Breast epithelium (tissue), 4 donors: ENCODE measurements at regions not wholly inside any gene's neighbourhood (a gene's known extent, or its start where the extent isn't known, plus 50 kb on each side); places are given as distances from the start of the nearest gene placed in this dataset.

ENCODE experiments used
- DNase-seq, 2 donors: peaks; one replicate each; pipeline ENCODE4 v3.0.0-alpha.2; 2019; ENCODE audit warnings: low spot score in 2 of 2
- H3K27ac ChIP-seq, 2 donors: fragments of 200-600 bp; sonication (generic) in 1 of 2; one replicate each; pipeline ENCODE4 v1.5.1; 2016 to 2019; ENCODE audit warnings: mild to moderate bottlenecking in 1 of 2
- H3K27me3 ChIP-seq, 2 donors: fragments of 200-600 bp; sonication (generic) in 1 of 2; one replicate each; pipeline versions ENCODE4 v1.5.1 to v1.6.0; 2017 to 2019; ENCODE audit warnings: control low read depth in 1 of 2, mild to moderate bottlenecking in 1 of 2
- H3K36me3 ChIP-seq: fragments of 200-600 bp; one replicate; pipeline ENCODE4 v1.5.1; 2019
- H3K4me1 ChIP-seq, 2 donors: fragments of 200-600 bp; sonication (generic); one replicate each; pipeline ENCODE4 v1.5.1; 2016 to 2019; ENCODE audit warnings: control low read depth in 1 of 2
- H3K4me3 ChIP-seq, 3 donors: fragments of 200-600 bp; sonication (generic); 1 replicate in 2 of 3; 2 replicates in 1 of 3; pipeline ENCODE4 v1.5.1; 2016 to 2019; ENCODE audit warnings: mild to moderate bottlenecking in 3 of 3, moderate library complexity in 2 of 3
- H3K9me3 ChIP-seq, 2 donors: fragments of 200-600 bp; sonication (generic) in 1 of 2; one replicate each; pipeline ENCODE4 v1.5.1; 2016 to 2019; ENCODE audit warnings: control low read depth in 1 of 2
- CTCF ChIP-seq, 3 donors: fragments of 450-650 bp; IDR thresholded peaks; one replicate each; pipeline ENCODE4 v1.5.1; 2016 to 2017; ENCODE audit warnings: antibody characterized with exemption in 3 of 3, mild to moderate bottlenecking in 3 of 3, moderate library complexity in 3 of 3
- POLR2A ChIP-seq: fragments of 450-650 bp; IDR thresholded peaks from one replicate; pipeline ENCODE4 v1.6.1; 2016; ENCODE audit warnings: antibody characterized with exemption, mild to moderate bottlenecking, moderate library complexity
- POLR2AphosphoS5 ChIP-seq, 3 donors: sonication (generic); formaldehyde crosslinking; IDR thresholded peaks; one replicate each; pipeline ENCODE4 v1.6.1; 2017; ENCODE audit warnings: antibody characterized with exemption in 3 of 3
- intact Hi-C: fragments of 100-400 bp; cut with DNase I; formaldehyde crosslinking; loops from one replicate; pipeline ENCODE4 v1.15.1; 2023; ENCODE audit warnings: low total_unique reads

DNA sequence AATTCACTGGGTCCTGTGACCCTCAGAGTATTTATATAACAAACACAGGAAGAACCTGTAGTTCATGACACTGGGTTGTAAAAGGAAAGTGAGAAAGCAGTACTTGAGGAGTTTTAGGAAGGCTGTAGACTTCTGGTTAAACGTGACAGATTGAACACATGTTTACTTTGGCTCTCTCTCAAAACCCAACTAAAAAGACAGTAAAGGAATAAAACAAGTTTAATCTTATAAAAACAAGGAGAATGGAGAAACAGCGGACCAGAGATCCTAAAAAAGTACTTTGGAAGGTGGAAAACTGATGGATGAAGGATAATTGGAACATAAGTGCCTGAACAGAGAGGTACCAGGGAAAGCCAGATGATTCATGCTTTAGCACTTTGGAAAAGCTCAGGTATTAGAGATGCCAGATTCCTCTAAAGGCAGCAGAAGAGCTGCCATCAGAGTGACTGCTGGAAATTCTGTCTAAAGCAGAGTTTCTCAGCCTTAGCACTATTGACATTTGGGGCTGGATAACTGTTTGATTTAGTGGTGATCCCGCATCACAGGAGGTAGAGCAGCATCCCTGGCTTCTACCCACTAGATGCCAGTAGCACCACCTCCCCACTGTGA lies 182.9 kb upstream of the RORA start:
- Histone ChIP-seq H3K4me1 (no peaks in the 10 kb centered on the region), H3K27ac (no peak overlapping the region), H3K27me3 (no peaks in the 10 kb centered on the region), H3K36me3 (no peaks in the 10 kb centered on the region), H3K9me3 (no peaks in the 10 kb centered on the region), H3K4me3 (no peak overlapping the region)
- intact Hi-C loops, result loop anchor here (5.0 kb wide), 1 partner anchor 290 kb away; no protein-coding TSS in a partner anchor
- no peak for DNase-seq
- TF ChIP-seq POLR2A (no peak), CTCF (IDR thresholded peaks at IDR 0.05) (no peak), POLR2AphosphoS5 (IDR thresholded peaks at IDR 0.05) (no peak)

GRCh38 chr15:61410662-61411061 lies 181.6 kb upstream of the RORA start:
- H3K27me3 ChIP-seq, result no peaks in the 10 kb centered on the region
- no peak for DNase-seq
- H3K4me3 ChIP-seq, result no peak overlapping the region
- intact Hi-C loops, result loop anchor here (5.0 kb wide), 1 partner anchor 288 kb away; no protein-coding TSS in a partner anchor
- no peaks in the 10 kb centered on the region for H3K4me1 ChIP-seq
- no peak for TF ChIP-seq POLR2AphosphoS5 (IDR thresholded peaks at IDR 0.05)
- TF ChIP-seq POLR2A, result no peak
- TF ChIP-seq CTCF (IDR thresholded peaks at IDR 0.05), result no peak
- no peaks in the 10 kb centered on the region for H3K36me3 ChIP-seq
- no peak overlapping the region for H3K27ac ChIP-seq
- no peaks in the 10 kb centered on the region for H3K9me3 ChIP-seq

- no peak for TF ChIP-seq CTCF (IDR thresholded peaks at IDR 0.05)
- no peak for TF ChIP-seq POLR2AphosphoS5 (IDR thresholded peaks at IDR 0.05)
- TF ChIP-seq POLR2A, result no peak
- Histone ChIP-seq H3K4me3 (no peak overlapping the region), H3K27me3 (no peaks in the 10 kb centered on the region), H3K4me1 (no peaks in the 10 kb centered on the region), H3K9me3 (no peaks in the 10 kb centered on the region), H3K36me3 (no peaks in the 10 kb centered on the region), H3K27ac (no peak overlapping the region)
- intact Hi-C loops, result no loop called here
- DNase-seq, result no peak
These were observed 175.5 kb upstream of the RORA start for GRCh38 chr15:61404567-61404966.

- Histone ChIP-seq H3K27me3 (no peaks in the 10 kb centered on the region), H3K4me1 (no peaks in the 10 kb centered on the region), H3K9me3 (no peaks in the 10 kb centered on the region), H3K36me3 (no peaks in the 10 kb centered on the region), H3K4me3 (no peak overlapping the region), H3K27ac (no peak overlapping the region)
- intact Hi-C loops, result no loop called here
- no peak for DNase-seq
- TF ChIP-seq POLR2AphosphoS5 (IDR thresholded peaks at IDR 0.05), result no peak
These were observed 174.8 kb upstream of the RORA start for GRCh38 chr15:61403884-61404283.

DNA sequence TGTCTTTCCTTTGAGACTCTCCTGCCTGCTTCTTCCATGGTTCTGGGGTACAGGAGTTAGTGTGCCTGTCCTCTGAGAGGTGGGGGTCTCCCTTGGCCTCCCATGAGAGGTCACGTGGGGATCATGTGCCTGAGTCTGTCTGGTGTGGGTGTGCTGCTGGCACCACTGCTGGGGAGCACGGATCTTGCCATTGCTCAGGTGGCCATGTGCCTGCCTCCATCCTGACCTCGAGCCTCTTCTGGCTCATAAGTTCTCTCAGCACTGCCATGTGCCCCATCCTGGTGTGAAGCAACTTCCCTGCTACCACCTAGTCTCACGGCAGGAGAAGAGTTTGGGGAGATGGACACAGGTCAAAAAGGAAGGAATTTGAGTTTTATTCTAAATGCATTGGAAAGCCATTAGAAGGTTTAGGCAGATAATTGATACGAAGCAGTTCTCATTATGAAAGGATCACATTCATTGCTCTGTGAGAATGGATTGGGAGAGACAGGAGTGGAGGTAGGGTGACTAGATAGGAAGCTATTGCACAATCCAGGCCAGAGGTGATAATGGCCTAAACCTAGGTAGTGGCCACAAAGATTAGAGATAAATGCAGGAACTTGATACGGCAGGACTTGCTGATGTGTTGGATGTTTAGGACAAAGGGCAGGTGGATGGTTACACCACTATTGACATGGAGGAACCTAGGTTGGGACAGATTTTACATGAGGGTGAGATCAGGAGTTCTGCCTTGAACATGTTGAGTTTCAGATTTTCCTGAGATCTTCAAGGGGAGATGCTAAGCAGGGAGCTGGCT lies 173.0 kb upstream of the RORA start:
- Histone ChIP-seq H3K9me3 (no peaks in the 10 kb centered on the region), H3K27ac (no peak overlapping the region), H3K27me3 (no peaks in the 10 kb centered on the region), H3K4me1 (no peaks in the 10 kb centered on the region), H3K4me3 (no peak overlapping the region), H3K36me3 (no peaks in the 10 kb centered on the region)
- no peak for DNase-seq
- intact Hi-C loops, result no loop called here
- TF ChIP-seq POLR2A (no peak), CTCF (IDR thresholded peaks at IDR 0.05) (no peak), POLR2AphosphoS5 (IDR thresholded peaks at IDR 0.05) (no peak)
